ENCODE measurements at regions not wholly inside any gene's neighbourhood (a gene's known extent, or its start where the extent isn't known, plus 50 kb on each side); places are given as distances from the start of the nearest gene placed in this dataset.

DNA sequence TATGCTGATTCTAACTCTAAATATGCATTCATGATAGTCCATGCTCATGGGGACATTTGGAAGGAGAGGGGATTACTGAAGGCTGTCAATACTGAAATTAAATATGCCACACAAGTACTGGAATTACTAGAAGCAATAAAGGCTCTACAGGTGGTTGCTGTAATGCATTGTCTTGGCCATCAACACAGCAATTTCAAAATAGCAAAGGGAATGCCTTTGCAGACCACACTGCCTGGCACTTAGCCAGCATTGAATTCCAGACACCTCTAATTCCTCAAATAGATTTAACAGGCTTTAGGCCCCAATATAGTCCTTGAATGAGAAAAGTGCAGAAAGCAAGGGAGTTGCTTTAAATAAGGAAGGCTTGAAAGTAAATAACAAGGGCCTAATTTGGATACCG lies 115.8 kb upstream of the PLCL2 start:
- no peak for TF ChIP-seq CTCF (IDR thresholded peaks at IDR 0.05)
- TF ChIP-seq, protein P1, sequence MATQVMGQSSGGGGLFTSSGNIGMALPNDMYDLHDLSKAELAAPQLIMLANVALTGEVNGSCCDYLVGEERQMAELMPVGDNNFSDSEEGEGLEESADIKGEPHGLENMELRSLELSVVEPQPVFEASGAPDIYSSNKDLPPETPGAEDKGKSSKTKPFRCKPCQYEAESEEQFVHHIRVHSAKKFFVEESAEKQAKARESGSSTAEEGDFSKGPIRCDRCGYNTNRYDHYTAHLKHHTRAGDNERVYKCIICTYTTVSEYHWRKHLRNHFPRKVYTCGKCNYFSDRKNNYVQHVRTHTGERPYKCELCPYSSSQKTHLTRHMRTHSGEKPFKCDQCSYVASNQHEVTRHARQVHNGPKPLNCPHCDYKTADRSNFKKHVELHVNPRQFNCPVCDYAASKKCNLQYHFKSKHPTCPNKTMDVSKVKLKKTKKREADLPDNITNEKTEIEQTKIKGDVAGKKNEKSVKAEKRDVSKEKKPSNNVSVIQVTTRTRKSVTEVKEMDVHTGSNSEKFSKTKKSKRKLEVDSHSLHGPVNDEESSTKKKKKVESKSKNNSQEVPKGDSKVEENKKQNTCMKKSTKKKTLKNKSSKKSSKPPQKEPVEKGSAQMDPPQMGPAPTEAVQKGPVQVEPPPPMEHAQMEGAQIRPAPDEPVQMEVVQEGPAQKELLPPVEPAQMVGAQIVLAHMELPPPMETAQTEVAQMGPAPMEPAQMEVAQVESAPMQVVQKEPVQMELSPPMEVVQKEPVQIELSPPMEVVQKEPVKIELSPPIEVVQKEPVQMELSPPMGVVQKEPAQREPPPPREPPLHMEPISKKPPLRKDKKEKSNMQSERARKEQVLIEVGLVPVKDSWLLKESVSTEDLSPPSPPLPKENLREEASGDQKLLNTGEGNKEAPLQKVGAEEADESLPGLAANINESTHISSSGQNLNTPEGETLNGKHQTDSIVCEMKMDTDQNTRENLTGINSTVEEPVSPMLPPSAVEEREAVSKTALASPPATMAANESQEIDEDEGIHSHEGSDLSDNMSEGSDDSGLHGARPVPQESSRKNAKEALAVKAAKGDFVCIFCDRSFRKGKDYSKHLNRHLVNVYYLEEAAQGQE (IDR thresholded peaks at IDR 0.05; ENCODE audit: insufficient read depth in 1 of 2, low read depth in 2 of 2, low read length in 1 of 2): no peak
- no peak for TF ChIP-seq POLR2AphosphoS5 (IDR thresholded peaks at IDR 0.05; ENCODE audit: low read depth, low read length)

Data from Panc1 (cell line).